ENCODE measurements at regions not wholly inside any gene's neighbourhood (a gene's known extent, or its start where the extent isn't known, plus 50 kb on each side); places are given as distances from the start of the nearest gene placed in this dataset.

DNA sequence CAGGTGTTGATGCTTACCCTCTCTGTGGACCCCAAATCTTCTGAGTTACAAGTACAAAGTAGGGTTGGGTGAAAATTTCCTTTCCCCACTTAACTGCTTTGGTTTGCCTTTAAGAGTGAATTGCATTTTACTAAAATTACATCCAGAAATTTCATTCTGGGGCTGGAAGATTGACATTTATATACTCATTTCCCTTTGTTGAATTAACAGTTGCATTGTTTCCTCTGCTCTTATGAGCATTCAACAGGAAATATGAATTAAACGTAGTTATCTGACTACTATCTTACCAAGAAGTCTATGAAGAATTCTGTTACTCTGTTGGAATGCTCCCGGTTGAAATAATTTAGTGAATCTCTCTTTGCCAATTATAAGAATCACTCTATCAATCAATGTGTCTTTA is 1231.1 kb upstream of the NXPH2 start:
- TF ChIP-seq, protein P1, sequence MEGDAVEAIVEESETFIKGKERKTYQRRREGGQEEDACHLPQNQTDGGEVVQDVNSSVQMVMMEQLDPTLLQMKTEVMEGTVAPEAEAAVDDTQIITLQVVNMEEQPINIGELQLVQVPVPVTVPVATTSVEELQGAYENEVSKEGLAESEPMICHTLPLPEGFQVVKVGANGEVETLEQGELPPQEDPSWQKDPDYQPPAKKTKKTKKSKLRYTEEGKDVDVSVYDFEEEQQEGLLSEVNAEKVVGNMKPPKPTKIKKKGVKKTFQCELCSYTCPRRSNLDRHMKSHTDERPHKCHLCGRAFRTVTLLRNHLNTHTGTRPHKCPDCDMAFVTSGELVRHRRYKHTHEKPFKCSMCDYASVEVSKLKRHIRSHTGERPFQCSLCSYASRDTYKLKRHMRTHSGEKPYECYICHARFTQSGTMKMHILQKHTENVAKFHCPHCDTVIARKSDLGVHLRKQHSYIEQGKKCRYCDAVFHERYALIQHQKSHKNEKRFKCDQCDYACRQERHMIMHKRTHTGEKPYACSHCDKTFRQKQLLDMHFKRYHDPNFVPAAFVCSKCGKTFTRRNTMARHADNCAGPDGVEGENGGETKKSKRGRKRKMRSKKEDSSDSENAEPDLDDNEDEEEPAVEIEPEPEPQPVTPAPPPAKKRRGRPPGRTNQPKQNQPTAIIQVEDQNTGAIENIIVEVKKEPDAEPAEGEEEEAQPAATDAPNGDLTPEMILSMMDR (IDR thresholded peaks at IDR 0.05): no peak
- no peak for TF ChIP-seq TCF7L2 (IDR thresholded peaks at IDR 0.05; ENCODE audit: low read depth, low read length)
- TF ChIP-seq, protein P2, sequence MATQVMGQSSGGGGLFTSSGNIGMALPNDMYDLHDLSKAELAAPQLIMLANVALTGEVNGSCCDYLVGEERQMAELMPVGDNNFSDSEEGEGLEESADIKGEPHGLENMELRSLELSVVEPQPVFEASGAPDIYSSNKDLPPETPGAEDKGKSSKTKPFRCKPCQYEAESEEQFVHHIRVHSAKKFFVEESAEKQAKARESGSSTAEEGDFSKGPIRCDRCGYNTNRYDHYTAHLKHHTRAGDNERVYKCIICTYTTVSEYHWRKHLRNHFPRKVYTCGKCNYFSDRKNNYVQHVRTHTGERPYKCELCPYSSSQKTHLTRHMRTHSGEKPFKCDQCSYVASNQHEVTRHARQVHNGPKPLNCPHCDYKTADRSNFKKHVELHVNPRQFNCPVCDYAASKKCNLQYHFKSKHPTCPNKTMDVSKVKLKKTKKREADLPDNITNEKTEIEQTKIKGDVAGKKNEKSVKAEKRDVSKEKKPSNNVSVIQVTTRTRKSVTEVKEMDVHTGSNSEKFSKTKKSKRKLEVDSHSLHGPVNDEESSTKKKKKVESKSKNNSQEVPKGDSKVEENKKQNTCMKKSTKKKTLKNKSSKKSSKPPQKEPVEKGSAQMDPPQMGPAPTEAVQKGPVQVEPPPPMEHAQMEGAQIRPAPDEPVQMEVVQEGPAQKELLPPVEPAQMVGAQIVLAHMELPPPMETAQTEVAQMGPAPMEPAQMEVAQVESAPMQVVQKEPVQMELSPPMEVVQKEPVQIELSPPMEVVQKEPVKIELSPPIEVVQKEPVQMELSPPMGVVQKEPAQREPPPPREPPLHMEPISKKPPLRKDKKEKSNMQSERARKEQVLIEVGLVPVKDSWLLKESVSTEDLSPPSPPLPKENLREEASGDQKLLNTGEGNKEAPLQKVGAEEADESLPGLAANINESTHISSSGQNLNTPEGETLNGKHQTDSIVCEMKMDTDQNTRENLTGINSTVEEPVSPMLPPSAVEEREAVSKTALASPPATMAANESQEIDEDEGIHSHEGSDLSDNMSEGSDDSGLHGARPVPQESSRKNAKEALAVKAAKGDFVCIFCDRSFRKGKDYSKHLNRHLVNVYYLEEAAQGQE (IDR thresholded peaks at IDR 0.05; ENCODE audit: insufficient read depth in 1 of 2, low read depth in 2 of 2, low read length in 1 of 2): no peak
- no peak for TF ChIP-seq POLR2AphosphoS5 (IDR thresholded peaks at IDR 0.05; ENCODE audit: low read depth, low read length)
- TF ChIP-seq SIN3A (IDR thresholded peaks at IDR 0.05; ENCODE audit: borderline replicate concordance, insufficient read depth, low read depth, low read length): no peak
